ENCODE measurements at regions not wholly inside any gene's neighbourhood (a gene's known extent, or its start where the extent isn't known, plus 50 kb on each side); places are given as distances from the start of the nearest gene placed in this dataset.

- Histone ChIP-seq H3K79me2 (ENCODE audit: insufficient read depth, low read depth, low read length) (no peaks in the 10 kb centered on the region), H3K4me3 (ENCODE audit: low read depth, low read length, poor library complexity, severe bottlenecking) (no peak overlapping the region), H3K4me1 (ENCODE audit: insufficient read depth, low read length, poor library complexity, severe bottlenecking) (no peaks in the 10 kb centered on the region), H3K36me3 (ENCODE audit: insufficient read depth, low read length) (no peaks in the 10 kb centered on the region), H4K20me1 (ENCODE audit: insufficient read depth, low read length) (no peaks in the 10 kb centered on the region), H3K9me3 (ENCODE audit: low read length) (no peaks in the 10 kb centered on the region), H3K27ac (ENCODE audit: low read depth, low read length, poor library complexity, severe bottlenecking) (no peak overlapping the region), H2AFZ (ENCODE audit: low read length) (no peak overlapping the region), H3K9me2 (ENCODE audit: insufficient read depth, low read length) (no peaks in the 10 kb centered on the region), H3K4me2 (ENCODE audit: low read length) (no peak overlapping the region)
- no peak for TF ChIP-seq EZH2phosphoT487 (IDR thresholded peaks at IDR 0.05; ENCODE audit: borderline replicate concordance, low read depth, low read length)
- TF ChIP-seq, protein P1, sequence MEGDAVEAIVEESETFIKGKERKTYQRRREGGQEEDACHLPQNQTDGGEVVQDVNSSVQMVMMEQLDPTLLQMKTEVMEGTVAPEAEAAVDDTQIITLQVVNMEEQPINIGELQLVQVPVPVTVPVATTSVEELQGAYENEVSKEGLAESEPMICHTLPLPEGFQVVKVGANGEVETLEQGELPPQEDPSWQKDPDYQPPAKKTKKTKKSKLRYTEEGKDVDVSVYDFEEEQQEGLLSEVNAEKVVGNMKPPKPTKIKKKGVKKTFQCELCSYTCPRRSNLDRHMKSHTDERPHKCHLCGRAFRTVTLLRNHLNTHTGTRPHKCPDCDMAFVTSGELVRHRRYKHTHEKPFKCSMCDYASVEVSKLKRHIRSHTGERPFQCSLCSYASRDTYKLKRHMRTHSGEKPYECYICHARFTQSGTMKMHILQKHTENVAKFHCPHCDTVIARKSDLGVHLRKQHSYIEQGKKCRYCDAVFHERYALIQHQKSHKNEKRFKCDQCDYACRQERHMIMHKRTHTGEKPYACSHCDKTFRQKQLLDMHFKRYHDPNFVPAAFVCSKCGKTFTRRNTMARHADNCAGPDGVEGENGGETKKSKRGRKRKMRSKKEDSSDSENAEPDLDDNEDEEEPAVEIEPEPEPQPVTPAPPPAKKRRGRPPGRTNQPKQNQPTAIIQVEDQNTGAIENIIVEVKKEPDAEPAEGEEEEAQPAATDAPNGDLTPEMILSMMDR (conservative IDR thresholded peaks at IDR 0.05; ENCODE audit: low read length) = no peak
- intact Hi-C loops (cut with micrococcal nuclease; ENCODE audit: unreplicated experiment) = no loop called here
- BruUV-seq (replicated peaks) = no TSS peak
- POLR2A ChIA-PET = no interaction called here
- CTCF ChIA-PET (ENCODE audit: unreplicated experiment) = no interaction called here
- DNase-seq (ENCODE audit: low spot score) = no peak
Measured at GRCh38 chr9:85151741-85152140, 482.2 kb downstream of the NTRK2 start.

- Histone ChIP-seq H3K27ac (ENCODE audit: low read depth, low read length, poor library complexity, severe bottlenecking) (no peak overlapping the region), H3K79me2 (ENCODE audit: insufficient read depth, low read depth, low read length) (no peaks in the 10 kb centered on the region), H4K20me1 (ENCODE audit: insufficient read depth, low read length) (no peaks in the 10 kb centered on the region), H3K9me3 (ENCODE audit: low read length) (no peaks in the 10 kb centered on the region), H3K4me2 (ENCODE audit: low read length) (no peak overlapping the region), H3K36me3 (ENCODE audit: insufficient read depth, low read length) (no peaks in the 10 kb centered on the region), H3K4me1 (ENCODE audit: insufficient read depth, low read length, poor library complexity, severe bottlenecking) (no peaks in the 10 kb centered on the region), H2AFZ (ENCODE audit: low read length) (no peak overlapping the region), H3K9me2 (ENCODE audit: insufficient read depth, low read length) (no peaks in the 10 kb centered on the region), H3K4me3 (ENCODE audit: low read depth, low read length, poor library complexity, severe bottlenecking) (no peak overlapping the region)
- ChIA-PET CTCF (ENCODE audit: unreplicated experiment) (no interaction called here), POLR2A (no interaction called here)
- no peak for DNase-seq (ENCODE audit: low spot score)
- intact Hi-C loops (cut with micrococcal nuclease; ENCODE audit: unreplicated experiment) = no loop called here
- TF ChIP-seq, protein P1 (conservative IDR thresholded peaks at IDR 0.05; ENCODE audit: low read length) = no peak
- no peak for TF ChIP-seq EZH2phosphoT487 (IDR thresholded peaks at IDR 0.05; ENCODE audit: borderline replicate concordance, low read depth, low read length)
- no TSS peak for BruUV-seq (replicated peaks)
Measured at GRCh38 chr9:85151162-85151561, 481.6 kb downstream of the NTRK2 start.

GRCh38 chr9:85147046-85147640 lies 477.6 kb downstream of the NTRK2 start:
- Histone ChIP-seq H3K4me2 (ENCODE audit: low read length) (no peak overlapping the region), H3K79me2 (ENCODE audit: insufficient read depth, low read depth, low read length) (no peaks in the 10 kb centered on the region), H4K20me1 (ENCODE audit: insufficient read depth, low read length) (no peaks in the 10 kb centered on the region), H3K9me3 (ENCODE audit: low read length) (no peaks in the 10 kb centered on the region), H3K4me1 (ENCODE audit: insufficient read depth, low read length, poor library complexity, severe bottlenecking) (no peaks in the 10 kb centered on the region), H3K4me3 (ENCODE audit: low read depth, low read length, poor library complexity, severe bottlenecking) (no peak overlapping the region), H3K36me3 (ENCODE audit: insufficient read depth, low read length) (no peaks in the 10 kb centered on the region), H3K9me2 (ENCODE audit: insufficient read depth, low read length) (no peaks in the 10 kb centered on the region), H3K27ac (ENCODE audit: low read depth, low read length, poor library complexity, severe bottlenecking) (no peak overlapping the region), H2AFZ (ENCODE audit: low read length) (no peak overlapping the region)
- intact Hi-C loops (cut with micrococcal nuclease; ENCODE audit: unreplicated experiment) = no loop called here
- ChIA-PET CTCF (ENCODE audit: unreplicated experiment) (no interaction called here), POLR2A (interaction anchor here (0.6 kb wide), 1 partner anchor 825 kb away, joined by 6 read pairs; no protein-coding TSS in a partner anchor)
- BruUV-seq (replicated peaks) = no TSS peak
- TF ChIP-seq, protein P1 (conservative IDR thresholded peaks at IDR 0.05; ENCODE audit: low read length) = no peak
- no peak for TF ChIP-seq EZH2phosphoT487 (IDR thresholded peaks at IDR 0.05; ENCODE audit: borderline replicate concordance, low read depth, low read length)
- DNase-seq (ENCODE audit: low spot score) = no peak
